HepG2 (cell line): ENCODE measurements at regions not wholly inside any gene's neighbourhood (a gene's known extent, or its start where the extent isn't known, plus 50 kb on each side); places are given as distances from the start of the nearest gene placed in this dataset.

Experiments
- ATAC-seq: fragments of 200-7000 bp; cut with Tn5 transposase; 3 replicates; pipeline ENCODE4 v1.9.1; 2020; ENCODE audit warnings: mild to moderate bottlenecking, moderate library complexity
- BruUV-seq: library from RNA; stranded (reverse); fragments of 400-500 nt; replicated peaks from 2 replicates; lab custom pipeline; 2021; lab: Mats Ljungman, UMichigan
- CTCF ChIA-PET: fragments of 300-600 bp; formaldehyde crosslinking; extraction: SDS; loops from one replicate; lab custom pipeline; 2021; ENCODE audit warnings: low total read pairs, inconsistent platforms, low intra/inter-chr PET ratio; lab: Yijun Ruan, JAX
- POLR2A ChIA-PET: fragments of 350-600 bp; sonication (Branson Sonifier 250); formaldehyde crosslinking; loops from one replicate; lab custom pipeline; 2020; ENCODE audit warnings: antibody characterized with exemption, inconsistent platforms; lab: Yijun Ruan, JAX
- DNase-seq: peaks from one replicate; pipeline ENCODE4 v3.0.0-alpha.2; 2015; ENCODE audit warnings: low spot score
- FAIRE-seq: peaks from 3 replicates; lab custom pipeline; 2011; peaks lifted over from hg19 to GRCh38; lab: Jason Lieb, UNC
- H2AFZ ChIP-seq: one replicate; pipeline ENCODE4 v1.6.1; 2011; ENCODE audit warnings: low read length, inconsistent platforms
- H3K27ac ChIP-seq: fragments of 300-600 bp; 3 replicates; pipeline ENCODE4 v1.8.0; 2011; ENCODE audit warnings: mixed run types, mild to moderate bottlenecking, mixed read lengths, low read length, inconsistent platforms; ENCODE audit not compliant: insufficient read depth; ENCODE audit errors: extremely low read length
- H3K27me3 ChIP-seq, 2 experiments: fragments of 200-600 bp in 1 of 2; 2 replicates in 1 of 2; 3 replicates in 1 of 2; pipeline versions ENCODE4 v1.6.0 to v1.8.0; 2011; ENCODE audit warnings: low read length in 2 of 2, mild to moderate bottlenecking in 2 of 2, moderate library complexity in 2 of 2, inconsistent platforms in 1 of 2; ENCODE audit not compliant: insufficient read depth in 2 of 2, control insufficient read depth in 1 of 2
- H3K36me3 ChIP-seq, 2 experiments: fragments of 200-600 bp in 1 of 2; replicated peaks in 1 of 2; 2 replicates in 1 of 2; 3 replicates in 1 of 2; pipeline versions ENCODE4 v1.5.1 to v1.8.0; 2011; ENCODE audit warnings: low read length in 2 of 2, inconsistent platforms in 1 of 2; ENCODE audit not compliant: insufficient read depth in 2 of 2, control insufficient read depth in 1 of 2
- H3K4me1 ChIP-seq: 2 replicates; pipeline ENCODE4 v1.5.1; 2012; ENCODE audit warnings: low read length, inconsistent platforms; ENCODE audit not compliant: insufficient read depth
- H3K4me2 ChIP-seq: 2 replicates; pipeline ENCODE4 v1.6.0; 2011; ENCODE audit warnings: low read depth, low read length, inconsistent platforms
- H3K4me3 ChIP-seq, 3 experiments: fragments of 200-600 bp in 1 of 3; sonication (generic), shearing (Covaris generic) in 1 of 3; replicated peaks in 1 of 3; 2 replicates each; pipeline ENCODE4 v1.5.1; 2011 to 2016; ENCODE audit warnings: low read length in 3 of 3, inconsistent platforms in 2 of 3, low read depth in 2 of 3, mild to moderate bottlenecking in 2 of 3, control low read depth in 1 of 3, mixed read lengths in 1 of 3; ENCODE audit not compliant: insufficient read depth in 1 of 3
- H3K79me2 ChIP-seq: one replicate; pipeline ENCODE4 v1.6.1; 2011; ENCODE audit warnings: low read length, inconsistent platforms; ENCODE audit not compliant: insufficient read depth
- H3K9ac ChIP-seq: 2 replicates; pipeline ENCODE4 v1.6.0; 2011; ENCODE audit warnings: mild to moderate bottlenecking, low read depth, low read length, inconsistent platforms; ENCODE audit not compliant: insufficient read depth
- H3K9me3 ChIP-seq: 2 replicates; pipeline ENCODE4 v1.5.1; 2012; ENCODE audit warnings: mild to moderate bottlenecking, low read length
- H4K20me1 ChIP-seq: 2 replicates; pipeline ENCODE4 v1.6.0; 2011; ENCODE audit warnings: inconsistent platforms, mild to moderate bottlenecking, low read length, moderate library complexity; ENCODE audit not compliant: insufficient read depth
- FOSL2 ChIP-seq: sonication (generic); formaldehyde crosslinking; IDR thresholded peaks from 2 replicates; pipeline ENCODE4 v1.4.0; 2020; ENCODE audit warnings: missing genetic modification reagents
- HMGXB3 ChIP-seq: sonication (generic); formaldehyde crosslinking; IDR thresholded peaks from 2 replicates; pipeline ENCODE4 v1.4.0; 2020; ENCODE audit warnings: missing genetic modification reagents, borderline replicate concordance
- HOXA7 ChIP-seq: sonication (generic); formaldehyde crosslinking; IDR thresholded peaks from 2 replicates; pipeline ENCODE4 v1.8.1; 2022; ENCODE audit warnings: mild to moderate bottlenecking, missing genetic modification reagents, moderate library complexity
- RFX1 ChIP-seq: fragments of 450-650 bp; IDR thresholded peaks from 2 replicates; pipeline ENCODE4 v1.6.1; 2017
- SALL1 ChIP-seq: sonication (generic); formaldehyde crosslinking; IDR thresholded peaks from 2 replicates; pipeline ENCODE4 v1.8.0; 2022; ENCODE audit warnings: mild to moderate bottlenecking, missing genetic modification reagents
- SRSF4 ChIP-seq: fragments of 200-400 bp; formaldehyde crosslinking; IDR thresholded peaks from one replicate; pipeline ENCODE4 v1.6.1; 2018; ENCODE audit warnings: mild to moderate bottlenecking, low read depth, low read length, moderate library complexity; ENCODE audit not compliant: poor library complexity, severe bottlenecking
- ZNF251 ChIP-seq: sonication (generic); formaldehyde crosslinking; IDR thresholded peaks from 2 replicates; pipeline ENCODE4 v1.9.0; 2021; ENCODE audit warnings: mild to moderate bottlenecking, missing genetic modification reagents
- ZNF367 ChIP-seq: sonication (generic); formaldehyde crosslinking; IDR thresholded peaks from 2 replicates; pipeline ENCODE4 v1.4.0; 2020; ENCODE audit warnings: missing genetic modification reagents, borderline replicate concordance
- ZNF557 ChIP-seq: sonication (generic); formaldehyde crosslinking; IDR thresholded peaks from 2 replicates; pipeline ENCODE4 v1.4.0; 2020; ENCODE audit warnings: missing genetic modification reagents
- ZNF678 ChIP-seq: sonication (generic); formaldehyde crosslinking; IDR thresholded peaks from 2 replicates; pipeline ENCODE4 v1.4.0; 2020; ENCODE audit warnings: mild to moderate bottlenecking, missing genetic modification reagents
- ZNF703 ChIP-seq: sonication (generic); formaldehyde crosslinking; IDR thresholded peaks from 2 replicates; pipeline ENCODE4 v1.5.1; 2020; ENCODE audit warnings: missing genetic modification reagents, mild to moderate bottlenecking, moderate library complexity, borderline replicate concordance
- WGBS: methylation state at CpG from one replicate; pipeline ENCODE4 v1.1.6; 2017; ENCODE audit warnings: low lambda C conversion rate; 5-methylcytosine and 5-hydroxymethylcytosine counted together
- in situ Hi-C: cut with HindIII; loops from 2 replicates; pipeline ENCODE4 v1.10.0; 2017; ENCODE audit warnings: low pct_unique_long_range_greater_than_20kb; ENCODE audit not compliant: extremely low pct_ligation_motif_present
- intact Hi-C: fragments of 100-400 bp; cut with micrococcal nuclease; formaldehyde crosslinking; loops from one replicate; pipeline ENCODE4 v1.10.0; 2022; ENCODE audit not compliant: unreplicated experiment
- TF ChIP-seq, protein P1 (sequence below): sonication (generic); formaldehyde crosslinking; IDR thresholded peaks from 2 replicates; pipeline ENCODE4 v1.4.0; 2020; ENCODE audit warnings: mild to moderate bottlenecking, missing genetic modification reagents
- TF ChIP-seq, protein P2 (sequence below): sonication (generic); formaldehyde crosslinking; conservative IDR thresholded peaks from 2 replicates; pipeline ENCODE4 v1.8.0; 2022; ENCODE audit warnings: missing genetic modification reagents

DNA sequence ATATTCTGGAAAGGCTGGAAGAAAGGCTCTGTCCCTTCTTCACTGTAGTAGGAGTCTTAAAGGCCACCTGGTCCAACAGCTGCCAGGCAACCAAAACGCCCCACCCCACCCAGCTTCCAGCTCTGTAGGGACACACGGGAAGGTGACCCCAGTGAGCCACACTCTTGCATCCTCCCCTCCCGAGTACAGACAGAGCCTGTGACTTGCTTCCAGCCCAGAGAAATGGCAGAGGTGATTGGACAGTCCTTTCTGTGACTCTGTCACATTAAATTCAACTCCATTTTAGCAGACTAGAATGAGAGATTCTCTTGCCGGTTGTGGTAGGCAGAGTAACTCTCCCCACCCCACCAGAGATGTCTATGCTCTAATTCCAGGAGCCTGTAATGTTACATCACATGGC, 226.2 kb upstream of the ARID1B start (continued):
- TF ChIP-seq RFX1 (no peak), ZNF251 (no peak), ZNF367 (CRISPR knock-in tag) (no peak)
- TF ChIP-seq, protein P1, sequence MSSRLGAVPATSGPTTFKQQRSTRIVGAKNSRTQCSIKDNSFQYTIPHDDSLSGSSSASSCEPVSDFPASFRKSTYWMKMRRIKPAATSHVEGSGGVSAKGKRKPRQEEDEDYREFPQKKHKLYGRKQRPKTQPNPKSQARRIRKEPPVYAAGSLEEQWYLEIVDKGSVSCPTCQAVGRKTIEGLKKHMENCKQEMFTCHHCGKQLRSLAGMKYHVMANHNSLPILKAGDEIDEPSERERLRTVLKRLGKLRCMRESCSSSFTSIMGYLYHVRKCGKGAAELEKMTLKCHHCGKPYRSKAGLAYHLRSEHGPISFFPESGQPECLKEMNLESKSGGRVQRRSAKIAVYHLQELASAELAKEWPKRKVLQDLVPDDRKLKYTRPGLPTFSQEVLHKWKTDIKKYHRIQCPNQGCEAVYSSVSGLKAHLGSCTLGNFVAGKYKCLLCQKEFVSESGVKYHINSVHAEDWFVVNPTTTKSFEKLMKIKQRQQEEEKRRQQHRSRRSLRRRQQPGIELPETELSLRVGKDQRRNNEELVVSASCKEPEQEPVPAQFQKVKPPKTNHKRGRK (CRISPR knock-in tag): no peak

GRCh38 chr6:156545931-156546330, 231.2 kb upstream of the ARID1B start:
- no peak for DNase-seq
- in situ Hi-C loops: no loop called here
- Histone ChIP-seq H3K4me1 (no peaks in the 10 kb centered on the region), H2AFZ (no peak overlapping the region), H3K27me3 (peaks cover 4 to 46% of the 10 kb centered on the region in 2 experiments; a peak in 3 of 5 replicates), H3K79me2 (no peaks in the 10 kb centered on the region), H3K4me3 (no peak overlapping the region), H3K27ac (no peak overlapping the region), H4K20me1 (no peaks in the 10 kb centered on the region), H3K36me3 (no peaks in the 10 kb centered on the region), H3K9ac (no peak overlapping the region), H3K9me3 (no peaks in the 10 kb centered on the region), H3K4me2 (no peak overlapping the region)
- 2% methylated on average over 3 of the region's 3 CpGs for WGBS
- no peak for FAIRE-seq
- no TSS peak for BruUV-seq
- intact Hi-C loops: no loop called here
- POLR2A ChIA-PET: no interaction called here
- CTCF ChIA-PET: no interaction called here
- no peak for ATAC-seq
- TF ChIP-seq SALL1 (CRISPR knock-in tag) (no peak), FOSL2 (CRISPR knock-in tag) (no peak), ZNF557 (CRISPR knock-in tag) (no peak), ZNF678 (no peak), SRSF4 (no peak), HMGXB3 (CRISPR knock-in tag) (no peak), ZNF703 (CRISPR knock-in tag) (no peak), HOXA7 (CRISPR knock-in tag) (no peak)
- TF ChIP-seq, protein P2, sequence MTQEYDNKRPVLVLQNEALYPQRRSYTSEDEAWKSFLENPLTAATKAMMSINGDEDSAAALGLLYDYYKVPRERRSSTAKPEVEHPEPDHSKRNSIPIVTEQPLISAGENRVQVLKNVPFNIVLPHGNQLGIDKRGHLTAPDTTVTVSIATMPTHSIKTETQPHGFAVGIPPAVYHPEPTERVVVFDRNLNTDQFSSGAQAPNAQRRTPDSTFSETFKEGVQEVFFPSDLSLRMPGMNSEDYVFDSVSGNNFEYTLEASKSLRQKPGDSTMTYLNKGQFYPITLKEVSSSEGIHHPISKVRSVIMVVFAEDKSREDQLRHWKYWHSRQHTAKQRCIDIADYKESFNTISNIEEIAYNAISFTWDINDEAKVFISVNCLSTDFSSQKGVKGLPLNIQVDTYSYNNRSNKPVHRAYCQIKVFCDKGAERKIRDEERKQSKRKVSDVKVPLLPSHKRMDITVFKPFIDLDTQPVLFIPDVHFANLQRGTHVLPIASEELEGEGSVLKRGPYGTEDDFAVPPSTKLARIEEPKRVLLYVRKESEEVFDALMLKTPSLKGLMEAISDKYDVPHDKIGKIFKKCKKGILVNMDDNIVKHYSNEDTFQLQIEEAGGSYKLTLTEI (CRISPR knock-in tag): no peak
